DMS153 treated with DMSO at 0.1 percent for 48 hours (cell line): ENCODE measurements at regions not wholly inside any gene's neighbourhood (a gene's known extent, or its start where the extent isn't known, plus 50 kb on each side); places are given as distances from the start of the nearest gene placed in this dataset.
"Not testable (repeated sequence)": the region's sequence is repeated elsewhere in the genome, so short reads cannot be mapped to it uniquely, and the experiment has no call there.

Experiments used
- DNase-seq: peaks from one replicate; lab custom pipeline; 2025; ENCODE audit not compliant: unreplicated experiment; lab: John Stamatoyannopoulos, UW

- DNase-seq = no peak
Observed at GRCh38 chr4:14340321-14340720, 662.0 kb upstream of the CPEB2 start.

DNA sequence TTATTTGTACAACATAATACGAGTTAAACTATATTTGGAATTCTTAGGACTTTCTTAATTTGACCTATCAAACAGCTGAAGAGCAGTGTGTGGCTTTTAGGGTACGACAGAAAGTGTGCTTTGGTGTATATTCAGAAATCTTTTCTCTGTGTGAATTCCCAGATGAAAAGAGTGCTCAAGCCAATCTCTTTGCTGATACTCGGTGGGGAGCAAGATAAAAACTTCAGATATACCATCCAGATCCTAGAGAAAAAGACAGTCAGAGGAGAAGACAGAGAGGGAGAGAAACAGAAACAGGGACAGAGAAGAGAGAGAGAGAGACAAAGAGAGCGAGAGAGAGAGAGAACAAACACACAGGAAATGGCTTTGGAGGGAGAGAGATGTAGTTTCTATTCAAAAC, 658.3 kb upstream of the CPEB2 start:
- no peak for DNase-seq

DNA sequence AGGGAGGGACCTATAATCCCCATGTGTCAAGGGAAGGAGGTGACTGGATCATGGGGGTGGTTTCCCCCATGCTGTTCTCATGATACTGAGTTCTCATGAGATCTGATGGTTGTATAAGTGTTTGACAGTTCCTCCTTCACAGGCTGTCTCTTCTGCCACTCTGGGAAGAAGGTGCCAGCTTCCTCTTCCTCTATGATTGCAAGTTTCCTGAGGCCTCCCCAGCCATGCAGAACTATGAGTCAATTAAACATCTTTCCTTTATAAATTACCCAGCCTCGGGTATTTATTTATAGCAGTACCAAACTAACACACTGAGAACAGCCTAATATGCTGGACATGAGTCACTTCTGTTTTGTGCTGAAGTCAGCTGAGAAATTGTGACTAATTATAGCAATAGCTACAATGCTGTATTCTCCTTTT, 656.9 kb upstream of the CPEB2 start:
- no peak for DNase-seq

DNA sequence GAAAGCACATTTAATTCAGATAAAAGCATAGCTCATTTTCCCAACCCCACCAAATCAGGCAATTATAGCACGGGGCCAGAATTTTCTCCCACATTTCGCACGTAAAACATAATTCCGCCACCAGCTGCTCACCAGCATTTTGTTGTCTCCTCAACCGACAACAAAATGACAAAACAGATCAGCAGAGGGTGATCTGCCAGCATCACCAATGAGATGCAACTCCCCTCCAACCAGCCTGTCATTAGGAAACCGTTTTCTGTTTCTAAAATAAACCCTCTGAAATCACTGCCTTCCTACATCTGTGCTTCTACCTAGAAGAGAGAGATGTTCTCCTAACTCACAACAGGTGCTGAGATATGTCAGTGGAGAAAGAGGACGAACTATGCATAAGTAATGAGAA, 654.8 kb upstream of the CPEB2 start:
- DNase-seq = no peak

- DNase-seq = no peak
Observed at GRCh38 chr4:14348506-14348905, 653.8 kb upstream of the CPEB2 start.

- DNase-seq = not testable (repeated sequence)
Observed at GRCh38 chr4:14358544-14359160, 643.6 kb upstream of the CPEB2 start.

- no peak for DNase-seq
Observed at GRCh38 chr4:14359991-14360390, 642.3 kb upstream of the CPEB2 start.

GRCh38 chr4:14361084-14361483, 641.2 kb upstream of the CPEB2 start:
- DNase-seq = no peak

DNA sequence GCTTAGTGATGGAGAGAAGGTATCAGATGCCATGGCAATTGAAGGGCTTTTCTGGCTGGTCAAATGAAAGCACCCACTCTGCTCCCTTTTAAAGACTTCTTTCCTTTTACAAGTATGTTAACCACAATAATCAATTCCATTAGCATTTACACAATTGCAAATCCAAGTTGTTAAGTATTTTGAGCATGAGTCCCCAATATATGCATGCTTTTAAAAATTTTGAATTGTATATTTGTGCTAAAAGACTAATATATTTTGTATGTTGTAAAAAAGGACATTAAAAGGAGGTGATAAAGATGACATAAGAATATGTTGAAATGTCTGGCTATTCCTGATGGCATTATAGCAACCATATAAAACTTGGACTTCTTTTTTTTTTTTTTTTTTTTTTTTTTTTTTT, 639.9 kb upstream of the CPEB2 start:
- DNase-seq = no peak

DNA sequence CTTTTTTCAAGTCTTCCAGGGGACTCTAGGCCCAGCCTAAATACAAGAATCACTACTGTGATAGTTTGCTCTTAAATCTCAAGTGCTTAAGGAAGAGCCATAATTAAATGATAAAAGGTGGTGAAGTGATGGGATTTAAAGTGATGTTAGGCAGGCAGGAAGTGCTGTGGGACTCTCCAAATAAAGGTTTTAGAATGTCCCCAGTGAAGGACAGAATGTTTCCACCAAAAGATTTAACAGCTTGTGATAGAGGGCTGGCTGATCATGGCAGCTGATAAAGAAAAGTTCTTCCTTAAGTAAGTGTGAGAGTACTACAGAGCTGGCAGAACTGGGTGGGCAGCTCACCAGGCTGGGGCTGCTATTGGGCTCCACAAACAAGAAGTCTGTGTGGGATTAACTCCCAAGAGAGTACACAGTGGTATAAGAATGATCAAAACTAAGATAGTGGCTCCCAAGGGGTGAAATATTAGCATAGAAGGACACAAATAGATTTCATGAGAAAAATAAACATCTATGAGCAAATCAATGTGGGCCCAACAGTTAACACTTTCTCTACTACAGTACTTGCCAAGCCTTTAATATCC, 637.2 kb upstream of the CPEB2 start:
- no peak for DNase-seq

DNA sequence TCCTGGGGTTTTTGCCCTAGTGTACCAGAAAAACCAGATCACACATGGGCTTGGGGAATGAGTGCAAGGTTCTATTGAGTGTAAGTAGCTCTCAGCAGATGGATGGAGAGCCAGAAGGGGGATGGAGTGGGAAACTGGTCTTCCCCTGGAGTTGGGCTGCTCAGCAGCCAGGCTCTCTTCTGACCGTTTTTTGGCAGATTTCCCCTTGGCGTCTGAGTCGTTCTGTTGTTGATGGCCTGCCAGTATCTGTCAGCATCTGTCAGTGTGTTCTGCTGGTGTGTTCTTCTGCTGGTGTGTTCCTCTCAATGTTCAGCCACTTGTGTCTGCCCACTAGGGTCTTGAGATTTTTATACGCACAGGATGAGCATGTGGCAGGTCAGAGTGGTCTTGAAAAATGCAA, 633.9 kb upstream of the CPEB2 start:
- no peak for DNase-seq

- DNase-seq = no peak
Observed at GRCh38 chr4:14371131-14371530, 631.1 kb upstream of the CPEB2 start.

DNA sequence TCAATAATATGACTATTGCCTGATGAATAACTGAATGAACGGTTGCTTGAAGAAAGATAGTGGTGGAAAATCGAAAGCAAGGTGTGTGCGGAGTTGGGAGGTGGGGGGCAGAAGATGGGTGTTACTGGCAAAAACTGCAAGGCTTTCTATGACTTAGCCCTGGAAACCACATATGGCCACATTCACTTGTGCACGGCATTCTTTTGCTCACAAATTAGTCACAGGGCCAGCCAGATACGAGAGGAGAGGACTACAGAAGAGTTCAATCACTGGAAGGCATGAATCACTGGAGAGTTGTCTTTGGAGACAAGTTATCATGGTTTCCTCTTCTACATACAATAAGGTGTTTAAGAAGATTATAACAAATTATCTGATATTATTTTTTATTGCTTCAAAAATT, 626.5 kb upstream of the CPEB2 start:
- DNase-seq = no peak

DNA sequence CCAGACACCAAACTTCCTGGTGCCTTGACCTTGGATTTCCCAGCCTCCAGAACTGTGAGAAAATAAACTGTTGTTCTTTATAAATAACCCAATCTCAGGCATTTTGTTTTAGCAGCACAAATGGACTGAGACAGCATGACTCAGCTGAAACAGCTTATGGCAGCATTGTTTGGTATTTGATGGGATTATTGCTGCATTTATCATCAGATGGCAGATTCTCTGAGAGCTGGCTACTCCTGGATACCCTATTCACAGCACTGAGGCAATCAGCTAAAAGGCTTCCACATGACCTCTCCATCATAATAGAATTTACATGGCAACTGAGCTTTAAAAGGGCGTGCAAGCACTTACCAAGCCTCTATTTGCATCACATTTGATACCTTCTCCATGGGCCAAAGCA, 623.1 kb upstream of the CPEB2 start:
- DNase-seq = no peak

DNA sequence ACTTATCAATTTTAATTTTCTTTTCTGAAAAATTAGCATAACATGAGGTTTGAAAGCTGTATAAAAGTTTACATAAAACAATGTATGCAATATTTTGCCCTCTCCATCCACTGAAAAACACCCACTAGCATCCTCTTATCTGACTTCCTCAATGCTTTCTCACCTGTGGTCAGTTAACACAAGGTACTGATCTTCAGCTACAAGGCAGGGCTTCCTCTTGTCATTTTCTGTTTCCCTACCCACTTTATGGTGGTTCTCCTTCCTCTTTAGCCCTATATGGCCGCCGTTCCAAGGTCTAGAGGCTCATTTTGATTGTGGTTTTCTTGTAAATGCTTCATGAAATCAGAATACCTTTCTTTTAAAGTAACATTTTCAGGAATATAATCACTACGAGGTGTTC, 618.6 kb upstream of the CPEB2 start:
- DNase-seq = no peak

- DNase-seq = no peak
Observed at GRCh38 chr4:14384824-14385223, 617.5 kb upstream of the CPEB2 start.

GRCh38 chr4:14386196-14386595, 616.1 kb upstream of the CPEB2 start:
- no peak for DNase-seq

- no peak for DNase-seq
Observed at GRCh38 chr4:14387647-14388046, 614.6 kb upstream of the CPEB2 start.

- DNase-seq = no peak
Observed at GRCh38 chr4:14392378-14392777, 609.9 kb upstream of the CPEB2 start.

DNA sequence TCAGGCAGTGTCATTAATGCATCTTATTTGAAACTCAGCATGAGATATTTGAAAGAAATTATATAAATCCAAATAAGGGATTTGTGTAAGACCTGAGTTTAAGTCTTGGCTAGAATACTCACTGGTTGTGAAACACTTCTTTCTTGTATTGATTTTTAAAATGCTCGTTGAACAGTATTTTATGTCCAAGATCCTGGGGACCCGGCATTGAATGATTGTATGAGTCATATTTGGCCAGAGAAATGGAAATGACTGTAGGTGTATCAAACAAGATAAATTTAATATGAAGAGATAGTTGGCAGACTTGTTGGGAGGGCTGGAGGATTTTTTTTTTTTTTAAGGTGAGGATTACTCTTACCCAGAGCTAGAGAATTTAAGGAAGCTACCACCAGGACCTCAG, 606.1 kb upstream of the CPEB2 start:
- no peak for DNase-seq

DNA sequence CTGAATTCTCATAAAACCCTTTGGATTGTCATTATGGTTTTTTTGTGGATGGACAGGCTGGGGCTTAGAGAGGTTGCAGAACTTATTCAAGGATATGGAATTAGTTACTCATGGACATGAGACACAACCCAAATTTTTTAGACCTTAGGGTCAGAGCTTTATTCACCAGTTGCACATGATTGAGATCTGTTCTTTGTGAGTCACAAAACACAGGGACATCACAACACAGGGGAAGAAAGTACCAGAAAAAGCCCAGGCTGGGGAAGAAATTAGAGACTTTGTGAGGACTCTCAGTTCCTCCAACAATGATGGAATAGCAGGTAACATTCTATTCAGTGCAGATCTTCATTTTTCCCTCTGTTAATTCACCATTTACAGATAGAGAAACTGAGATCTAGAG, 602.4 kb upstream of the CPEB2 start:
- no peak for DNase-seq

GRCh38 chr4:14400307-14400706, 602.0 kb upstream of the CPEB2 start:
- peak; percentile 1 for DNase-seq

GRCh38 chr4:14403132-14403531, 599.1 kb upstream of the CPEB2 start:
- DNase-seq = no peak
